HUES48 (cell line): ENCODE measurements at regions not wholly inside any gene's neighbourhood (a gene's known extent, or its start where the extent isn't known, plus 50 kb on each side); places are given as distances from the start of the nearest gene placed in this dataset.
A peak's percentile ranks its signal among the peaks of the same experiment; 100 is the strongest.
"Not testable (repeated sequence)": the region's sequence is repeated elsewhere in the genome, so short reads cannot be mapped to it uniquely, and the experiment has no call there.

ENCODE experiments used
- H3K27ac ChIP-seq: one replicate; pipeline ENCODE4 v1.7.0; 2013; ENCODE audit warnings: low read depth, low read length, inconsistent platforms
- H3K27me3 ChIP-seq: 2 replicates; pipeline ENCODE4 v1.6.1; 2013; ENCODE audit warnings: mild to moderate bottlenecking, low read length; ENCODE audit not compliant: control insufficient read depth, insufficient read depth
- H3K36me3 ChIP-seq: 2 replicates; pipeline ENCODE4 v1.6.1; 2013; ENCODE audit warnings: low read length; ENCODE audit not compliant: control insufficient read depth, insufficient read depth
- H3K4me1 ChIP-seq: 2 replicates; pipeline ENCODE4 v1.6.1; 2013; ENCODE audit warnings: mild to moderate bottlenecking, low read length; ENCODE audit not compliant: control insufficient read depth, insufficient read depth
- H3K4me3 ChIP-seq: 2 replicates; pipeline ENCODE4 v1.5.1; 2013; ENCODE audit warnings: mild to moderate bottlenecking, low read depth, low read length
- H3K9ac ChIP-seq: 2 replicates; pipeline ENCODE4 v1.6.1; 2013; ENCODE audit warnings: mild to moderate bottlenecking, low read depth, low read length, moderate library complexity
- H3K9me3 ChIP-seq: 2 replicates; pipeline ENCODE4 v1.6.1; 2013; ENCODE audit warnings: low read length; ENCODE audit not compliant: control insufficient read depth, insufficient read depth

DNA sequence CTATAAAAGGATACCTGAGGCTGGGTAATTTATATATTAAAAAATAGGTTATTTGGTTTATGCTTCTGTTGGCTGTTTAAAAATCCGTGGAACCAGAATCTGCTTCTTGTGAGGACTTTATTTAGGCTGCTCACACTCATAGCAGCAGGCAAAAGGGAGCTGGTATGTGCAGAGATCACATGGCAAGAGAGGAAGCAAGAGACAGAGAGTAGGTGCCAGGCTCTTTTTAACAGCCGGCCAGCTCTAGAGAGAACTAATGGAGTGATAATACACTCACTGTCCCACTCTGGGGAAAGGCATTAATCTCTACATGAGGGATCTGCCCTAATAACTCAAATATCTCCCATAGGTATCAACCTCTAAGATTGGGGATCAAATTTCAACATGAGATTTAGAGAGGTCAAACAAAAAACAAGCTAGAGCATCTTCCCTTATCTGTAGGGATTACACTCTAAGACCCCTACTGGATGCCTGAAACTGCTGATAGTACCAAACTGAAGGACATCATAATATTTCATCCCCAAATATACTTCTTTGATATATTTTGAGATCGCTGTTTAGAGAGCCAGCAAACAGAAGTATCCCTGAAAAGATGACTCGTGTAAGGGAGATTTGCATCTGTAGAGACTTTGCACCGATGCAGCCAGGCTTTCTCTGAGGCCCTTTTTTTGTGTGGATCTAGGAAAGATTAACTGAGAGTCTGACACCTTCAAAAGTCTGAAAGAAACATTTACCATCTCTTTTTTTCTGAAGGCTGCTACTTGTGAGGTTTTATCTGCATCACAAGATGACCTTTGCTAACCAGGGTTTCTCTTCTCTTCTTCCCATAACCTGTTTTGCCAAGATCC is 717.0 kb upstream of the MBL2 start:
- H3K4me3 ChIP-seq = no peak overlapping the region
- H3K36me3 ChIP-seq = peaks cover 21% of the 10 kb centered on the region
- peaks cover 18% of the 10 kb centered on the region for H3K4me1 ChIP-seq
- H3K9ac ChIP-seq = no peak overlapping the region
- no peaks in the 10 kb centered on the region for H3K27me3 ChIP-seq
- H3K9me3 ChIP-seq = peaks cover 31% of the 10 kb centered on the region
- H3K27ac ChIP-seq = peak overlapping the region; percentile 71

- peaks cover 13% of the 10 kb centered on the region for H3K4me1 ChIP-seq
- peaks cover 25% of the 10 kb centered on the region for H3K36me3 ChIP-seq
- H3K27me3 ChIP-seq = no peaks in the 10 kb centered on the region
These were observed 714.7 kb upstream of the MBL2 start for GRCh38 chr10:53487019-53487983.

GRCh38 chr10:53485422-53485821 is 712.8 kb upstream of the MBL2 start:
- H3K36me3 ChIP-seq = peaks cover 25% of the 10 kb centered on the region
- H3K9me3 ChIP-seq = peaks cover 38% of the 10 kb centered on the region
- not testable (repeated sequence) for H3K4me3 ChIP-seq, H3K27ac ChIP-seq, H3K9ac ChIP-seq, H3K27me3 ChIP-seq
- peaks cover 18% of the 10 kb centered on the region for H3K4me1 ChIP-seq

More at GRCh38 chr10:53487019-53487983, 714.7 kb upstream of the MBL2 start:
- Histone ChIP-seq H3K27ac (no peak overlapping the region), H3K9me3 (peaks cover 38% of the 10 kb centered on the region), H3K9ac (no peak overlapping the region), H3K4me3 (no peak overlapping the region)

GRCh38 chr10:53479365-53479764 is 706.8 kb upstream of the MBL2 start:
- peak overlapping the region; percentile 93 for H3K27ac ChIP-seq
- no peaks in the 10 kb centered on the region for H3K27me3 ChIP-seq
- peaks cover 5% of the 10 kb centered on the region for H3K9me3 ChIP-seq
- peak overlapping the region; percentile 58 for H3K9ac ChIP-seq
- H3K36me3 ChIP-seq = peaks cover 2% of the 10 kb centered on the region; the same call in 1 of the 2 replicates
- H3K4me1 ChIP-seq = peaks cover 51% of the 10 kb centered on the region
- H3K4me3 ChIP-seq = no peak overlapping the region

DNA sequence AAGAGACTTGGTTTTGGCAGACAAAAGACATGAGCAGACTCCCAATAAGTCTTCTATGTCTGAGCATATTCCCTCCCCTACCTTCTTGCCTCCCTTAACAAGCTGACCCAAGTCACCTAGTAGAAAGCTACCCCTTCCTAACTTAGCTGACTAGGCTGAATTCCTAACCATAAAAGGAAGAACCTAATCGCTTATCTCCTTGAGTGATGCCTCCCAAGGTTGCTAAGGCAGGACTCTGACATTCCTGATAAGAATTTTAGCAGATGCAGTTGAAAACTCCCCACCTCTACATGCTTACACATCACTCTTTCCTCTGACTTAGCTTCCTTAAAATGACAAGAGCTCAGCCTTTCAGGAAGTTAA is 704.7 kb upstream of the MBL2 start:
- no peak overlapping the region for H3K4me3 ChIP-seq
- peak overlapping the region; percentile 64 for H3K9ac ChIP-seq
- H3K9me3 ChIP-seq = no peaks in the 10 kb centered on the region
- H3K36me3 ChIP-seq = no peaks in the 10 kb centered on the region
- peaks cover 51% of the 10 kb centered on the region for H3K4me1 ChIP-seq
- peak overlapping the region; percentile 93 for H3K27ac ChIP-seq
- no peaks in the 10 kb centered on the region for H3K27me3 ChIP-seq

GRCh38 chr10:53476650-53477312 is 704.2 kb upstream of the MBL2 start:
- peak overlapping the region; percentile 64 for H3K9ac ChIP-seq

DNA sequence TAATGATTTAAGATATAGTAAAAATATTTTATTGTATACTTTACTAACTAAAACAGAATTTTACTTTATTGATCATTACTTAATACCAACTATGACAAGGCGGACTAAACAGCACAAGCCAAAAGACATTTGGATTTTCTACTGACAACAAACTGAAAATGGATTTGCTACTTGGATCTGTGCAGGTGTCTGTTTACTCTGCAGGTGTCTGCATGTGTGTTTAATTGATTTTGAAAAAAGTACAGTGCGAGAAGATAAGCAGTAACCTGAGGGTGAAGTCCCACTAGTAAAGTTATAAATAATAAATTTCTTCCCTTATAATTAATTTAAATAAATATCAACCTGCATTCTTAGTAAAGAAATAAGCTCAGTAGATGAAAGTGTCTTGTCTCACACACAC is 696.8 kb upstream of the MBL2 start:
- H3K9me3 ChIP-seq = peaks cover 2% of the 10 kb centered on the region; the same call in 1 of the 2 replicates
- no peak overlapping the region for H3K27ac ChIP-seq
- no peak overlapping the region for H3K9ac ChIP-seq
- H3K4me3 ChIP-seq = no peak overlapping the region
- H3K4me1 ChIP-seq = no peaks in the 10 kb centered on the region; the same call in 1 of the 2 replicates
- H3K27me3 ChIP-seq = no peaks in the 10 kb centered on the region
- H3K36me3 ChIP-seq = no peaks in the 10 kb centered on the region

More at GRCh38 chr10:53476650-53477312, 704.2 kb upstream of the MBL2 start:
- no peaks in the 10 kb centered on the region for H3K9me3 ChIP-seq
- peak overlapping the region; percentile 93 for H3K27ac ChIP-seq
- H3K27me3 ChIP-seq = no peaks in the 10 kb centered on the region
- peaks cover 51% of the 10 kb centered on the region for H3K4me1 ChIP-seq
- H3K4me3 ChIP-seq = no peak overlapping the region
- H3K36me3 ChIP-seq = no peaks in the 10 kb centered on the region

GRCh38 chr10:53463539-53463938 is 691.0 kb upstream of the MBL2 start:
- peaks cover 2% of the 10 kb centered on the region; the same call in 1 of the 2 replicates for H3K9me3 ChIP-seq
- H3K4me3 ChIP-seq = no peak overlapping the region
- H3K27ac ChIP-seq = peak overlapping the region; percentile 86
- H3K27me3 ChIP-seq = no peaks in the 10 kb centered on the region
- H3K4me1 ChIP-seq = peaks cover 11% of the 10 kb centered on the region; the same call in 1 of the 2 replicates
- H3K36me3 ChIP-seq = no peaks in the 10 kb centered on the region
- no peak overlapping the region for H3K9ac ChIP-seq

- Histone ChIP-seq H3K4me1 (peaks cover 12% of the 10 kb centered on the region), H3K9ac (no peak overlapping the region), H3K27me3 (no peaks in the 10 kb centered on the region), H3K9me3 (no peaks in the 10 kb centered on the region), H3K27ac (no peak overlapping the region), H3K36me3 (no peaks in the 10 kb centered on the region), H3K4me3 (no peak overlapping the region)
These were observed 685.4 kb upstream of the MBL2 start for GRCh38 chr10:53458007-53458406.

- no peak overlapping the region for H3K9ac ChIP-seq
- H3K27ac ChIP-seq = no peak overlapping the region
- H3K4me1 ChIP-seq = peaks cover 6% of the 10 kb centered on the region
- H3K27me3 ChIP-seq = no peaks in the 10 kb centered on the region
- no peaks in the 10 kb centered on the region for H3K9me3 ChIP-seq
- H3K4me3 ChIP-seq = no peak overlapping the region
- H3K36me3 ChIP-seq = no peaks in the 10 kb centered on the region
These were observed 680.6 kb upstream of the MBL2 start for GRCh38 chr10:53453196-53453595.
